DLD1 (cell line): ENCODE measurements at regions not wholly inside any gene's neighbourhood (a gene's known extent, or its start where the extent isn't known, plus 50 kb on each side); places are given as distances from the start of the nearest gene placed in this dataset.

Source experiments
- in situ Hi-C: cut with HindIII; loops from 2 replicates; pipeline ENCODE4 v1.10.0; 2017; ENCODE audit warnings: low sequenced_read_pairs

GRCh38 chr4:28709891-28710290 lies 1849.2 kb downstream of the STIM2 start:
- in situ Hi-C loops, result no loop called here

- in situ Hi-C loops, result no loop called here
These were observed 1862.7 kb downstream of the STIM2 start for GRCh38 chr4:28723371-28723770.

GRCh38 chr4:28724239-28724638 lies 1863.6 kb downstream of the STIM2 start:
- in situ Hi-C loops, result no loop called here

- in situ Hi-C loops, result no loop called here
These were observed 1869.7 kb downstream of the STIM2 start for GRCh38 chr4:28730304-28730703.

GRCh38 chr4:28744066-28744465 lies 1883.4 kb downstream of the STIM2 start:
- in situ Hi-C loops, result no loop called here

GRCh38 chr4:28754376-28754775 lies 1893.7 kb downstream of the STIM2 start:
- in situ Hi-C loops, result no loop called here

- in situ Hi-C loops, result no loop called here
These were observed 1894.4 kb downstream of the STIM2 start for GRCh38 chr4:28755081-28755480.

- in situ Hi-C loops, result no loop called here
These were observed 1898.4 kb downstream of the STIM2 start for GRCh38 chr4:28759064-28759463.

- in situ Hi-C loops, result no loop called here
These were observed 1899.4 kb downstream of the STIM2 start for GRCh38 chr4:28760003-28760402.

- in situ Hi-C loops, result no loop called here
These were observed 1911.4 kb downstream of the STIM2 start for GRCh38 chr4:28772066-28772465.

GRCh38 chr4:28772788-28773187 lies 1912.1 kb downstream of the STIM2 start:
- in situ Hi-C loops, result no loop called here

- in situ Hi-C loops, result no loop called here
These were observed 1913.7 kb downstream of the STIM2 start for GRCh38 chr4:28774344-28774743.

- in situ Hi-C loops, result no loop called here
These were observed 1915.4 kb downstream of the STIM2 start for GRCh38 chr4:28776004-28776403.

- in situ Hi-C loops, result no loop called here
These were observed 1923.5 kb downstream of the STIM2 start for GRCh38 chr4:28784188-28784587.

- in situ Hi-C loops, result no loop called here
These were observed 1927.3 kb downstream of the STIM2 start for GRCh38 chr4:28787947-28788346.

- in situ Hi-C loops, result no loop called here
These were observed 1928.4 kb downstream of the STIM2 start for GRCh38 chr4:28788929-28789490.

- in situ Hi-C loops, result no loop called here
These were observed 1927.1 kb upstream of the PCDH7 start for GRCh38 chr4:28792917-28793597.

GRCh38 chr4:28799696-28800095 lies 1920.5 kb upstream of the PCDH7 start:
- in situ Hi-C loops, result no loop called here

GRCh38 chr4:28811025-28811424 lies 1909.1 kb upstream of the PCDH7 start:
- in situ Hi-C loops, result no loop called here

GRCh38 chr4:28822163-28822562 lies 1898.0 kb upstream of the PCDH7 start:
- in situ Hi-C loops, result no loop called here

GRCh38 chr4:28827866-28828265 lies 1892.3 kb upstream of the PCDH7 start:
- in situ Hi-C loops, result no loop called here

GRCh38 chr4:28831867-28832266 lies 1888.3 kb upstream of the PCDH7 start:
- in situ Hi-C loops, result no loop called here

GRCh38 chr4:28832444-28832843 lies 1887.7 kb upstream of the PCDH7 start:
- in situ Hi-C loops, result no loop called here
